Panc1 (cell line): ENCODE measurements at regions not wholly inside any gene's neighbourhood (a gene's known extent, or its start where the extent isn't known, plus 50 kb on each side); places are given as distances from the start of the nearest gene placed in this dataset.

Source experiments
- ATAC-seq: fragments of 200-7000 bp; cut with Tn5 transposase; 2 replicates; pipeline ENCODE4 v1.9.1; 2020; ENCODE audit warnings: mild to moderate bottlenecking, moderate library complexity
- BruUV-seq: library from RNA; stranded (reverse); fragments of 400-500 nt; replicated peaks from 2 replicates; lab custom pipeline; 2021; lab: Mats Ljungman, UMichigan
- CTCF ChIA-PET: fragments of 300-600 bp; sonication (Branson Sonifier 250); formaldehyde crosslinking; loops from one replicate; lab custom pipeline; 2022; ENCODE audit warnings: antibody characterized with exemption; lab: Charles Lee
- POLR2A ChIA-PET: fragments of 300-600 bp; sonication (Branson Sonifier 250); formaldehyde crosslinking; loops from one replicate; lab custom pipeline; 2022; ENCODE audit warnings: antibody characterized with exemption; lab: Charles Lee
- DNase-seq: peaks from one replicate; pipeline ENCODE4 v3.0.0-alpha.2; 2010; ENCODE audit warnings: low read depth, low spot score
- H3K27ac ChIP-seq: 2 replicates; pipeline ENCODE4 v1.5.1; 2011; ENCODE audit warnings: mild to moderate bottlenecking, low read length, inconsistent platforms
- H3K27me3 ChIP-seq: fragments of 200-500 bp; sonication (Bioruptor generic); 2 replicates; pipeline ENCODE4 v1.6.0; 2014; ENCODE audit warnings: low read length, inconsistent platforms; ENCODE audit not compliant: control insufficient read depth, insufficient read depth
- H3K36me3 ChIP-seq: fragments of 200-500 bp; sonication (Bioruptor generic); 2 replicates; pipeline ENCODE4 v1.5.1; 2014; ENCODE audit warnings: inconsistent platforms, mild to moderate bottlenecking, low read length, moderate library complexity; ENCODE audit not compliant: control insufficient read depth, insufficient read depth
- H3K4me1 ChIP-seq: 2 replicates; pipeline ENCODE4 v1.5.1; 2011; ENCODE audit warnings: inconsistent platforms, mild to moderate bottlenecking, low read length, moderate library complexity; ENCODE audit not compliant: control insufficient read depth, insufficient read depth
- H3K4me3 ChIP-seq, 2 experiments: 2 replicates each; pipeline ENCODE4 v1.5.1; 2011 to 2012; ENCODE audit warnings: low read depth in 2 of 2, low read length in 2 of 2, mild to moderate bottlenecking in 2 of 2, inconsistent platforms in 1 of 2, moderate library complexity in 1 of 2
- H3K9me3 ChIP-seq: fragments of 200-500 bp; sonication (Bioruptor generic); 2 replicates; pipeline ENCODE4 v1.5.1; 2014; ENCODE audit warnings: low read depth, mild to moderate bottlenecking, inconsistent platforms, low read length, moderate library complexity; ENCODE audit not compliant: control insufficient read depth, insufficient read depth
- POLR2AphosphoS5 ChIP-seq: IDR thresholded peaks from 2 replicates; pipeline ENCODE4 v1.6.1; 2012; ENCODE audit warnings: mild to moderate bottlenecking, low read depth, low read length, moderate library complexity
- SIN3A ChIP-seq: IDR thresholded peaks from 2 replicates; pipeline ENCODE4 v1.6.1; 2012; ENCODE audit warnings: low read depth, mild to moderate bottlenecking, low read length, moderate library complexity, borderline replicate concordance; ENCODE audit not compliant: insufficient read depth
- TCF7L2 ChIP-seq: IDR thresholded peaks from 2 replicates; pipeline ENCODE4 v1.6.1; 2011; ENCODE audit warnings: mild to moderate bottlenecking, low read depth, low read length, inconsistent platforms
- in situ Hi-C: cut with HindIII; loops from 2 replicates; pipeline ENCODE4 v1.10.0; 2016; ENCODE audit warnings: low sequenced_read_pairs, low pct_unique_long_range_greater_than_20kb
- intact Hi-C: fragments of 100-400 bp; cut with micrococcal nuclease; formaldehyde crosslinking; loops from one replicate; pipeline ENCODE4 v1.10.0; 2022; ENCODE audit not compliant: unreplicated experiment
- TF ChIP-seq, protein P1 (sequence below): fragments of 450-650 bp; IDR thresholded peaks from 2 replicates; pipeline ENCODE4 v1.5.1; 2017; ENCODE audit warnings: mild to moderate bottlenecking
- TF ChIP-seq, protein P2 (sequence below), 2 experiments: IDR thresholded peaks; 2 replicates each; pipeline ENCODE4 v1.6.1; 2011 to 2012; ENCODE audit warnings: low read depth in 2 of 2, control low read depth in 1 of 2, low read length in 1 of 2, mild to moderate bottlenecking in 1 of 2, moderate library complexity in 1 of 2; ENCODE audit not compliant: insufficient read depth in 1 of 2

DNA sequence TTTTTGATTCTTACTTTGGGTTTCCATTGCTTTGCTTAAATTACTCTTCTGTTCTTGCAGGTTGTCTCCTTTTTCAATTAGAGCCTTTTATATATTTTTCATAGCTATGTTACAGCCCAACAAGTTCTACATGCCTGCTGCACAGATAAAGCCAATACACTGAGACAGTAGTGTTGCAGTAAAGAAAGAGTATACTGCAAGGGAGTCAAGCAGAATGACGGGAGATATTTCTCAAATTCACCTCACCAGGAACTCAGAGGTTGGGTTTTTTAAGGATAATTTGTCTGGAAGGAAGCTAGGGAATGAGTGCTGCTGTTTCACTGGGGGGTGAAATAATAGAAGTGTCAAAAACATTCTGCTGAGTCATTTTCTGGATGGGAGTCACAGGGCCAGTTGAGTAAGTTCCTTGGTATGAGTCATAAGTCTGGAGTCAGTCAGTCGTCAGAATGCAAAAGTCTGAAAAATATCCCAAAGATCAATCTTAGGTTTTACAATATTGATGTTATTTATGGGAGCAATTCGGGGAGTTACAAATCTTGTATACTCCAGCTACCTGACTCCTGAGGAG, 193.0 kb upstream of the RGPD4 start:
- Histone ChIP-seq H3K27me3 (no peaks in the 10 kb centered on the region), H3K4me1 (no peaks in the 10 kb centered on the region), H3K9me3 (no peaks in the 10 kb centered on the region), H3K4me3 (no peak overlapping the region), H3K27ac (no peak overlapping the region), H3K36me3 (no peaks in the 10 kb centered on the region)
- ChIA-PET POLR2A (no interaction called here), CTCF (no interaction called here)
- no TSS peak for BruUV-seq
- in situ Hi-C loops: no loop called here
- DNase-seq: no peak
- TF ChIP-seq TCF7L2: no peak
- TF ChIP-seq, protein P1, sequence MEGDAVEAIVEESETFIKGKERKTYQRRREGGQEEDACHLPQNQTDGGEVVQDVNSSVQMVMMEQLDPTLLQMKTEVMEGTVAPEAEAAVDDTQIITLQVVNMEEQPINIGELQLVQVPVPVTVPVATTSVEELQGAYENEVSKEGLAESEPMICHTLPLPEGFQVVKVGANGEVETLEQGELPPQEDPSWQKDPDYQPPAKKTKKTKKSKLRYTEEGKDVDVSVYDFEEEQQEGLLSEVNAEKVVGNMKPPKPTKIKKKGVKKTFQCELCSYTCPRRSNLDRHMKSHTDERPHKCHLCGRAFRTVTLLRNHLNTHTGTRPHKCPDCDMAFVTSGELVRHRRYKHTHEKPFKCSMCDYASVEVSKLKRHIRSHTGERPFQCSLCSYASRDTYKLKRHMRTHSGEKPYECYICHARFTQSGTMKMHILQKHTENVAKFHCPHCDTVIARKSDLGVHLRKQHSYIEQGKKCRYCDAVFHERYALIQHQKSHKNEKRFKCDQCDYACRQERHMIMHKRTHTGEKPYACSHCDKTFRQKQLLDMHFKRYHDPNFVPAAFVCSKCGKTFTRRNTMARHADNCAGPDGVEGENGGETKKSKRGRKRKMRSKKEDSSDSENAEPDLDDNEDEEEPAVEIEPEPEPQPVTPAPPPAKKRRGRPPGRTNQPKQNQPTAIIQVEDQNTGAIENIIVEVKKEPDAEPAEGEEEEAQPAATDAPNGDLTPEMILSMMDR: no peak
- no peak for TF ChIP-seq POLR2AphosphoS5
- TF ChIP-seq, protein P2, sequence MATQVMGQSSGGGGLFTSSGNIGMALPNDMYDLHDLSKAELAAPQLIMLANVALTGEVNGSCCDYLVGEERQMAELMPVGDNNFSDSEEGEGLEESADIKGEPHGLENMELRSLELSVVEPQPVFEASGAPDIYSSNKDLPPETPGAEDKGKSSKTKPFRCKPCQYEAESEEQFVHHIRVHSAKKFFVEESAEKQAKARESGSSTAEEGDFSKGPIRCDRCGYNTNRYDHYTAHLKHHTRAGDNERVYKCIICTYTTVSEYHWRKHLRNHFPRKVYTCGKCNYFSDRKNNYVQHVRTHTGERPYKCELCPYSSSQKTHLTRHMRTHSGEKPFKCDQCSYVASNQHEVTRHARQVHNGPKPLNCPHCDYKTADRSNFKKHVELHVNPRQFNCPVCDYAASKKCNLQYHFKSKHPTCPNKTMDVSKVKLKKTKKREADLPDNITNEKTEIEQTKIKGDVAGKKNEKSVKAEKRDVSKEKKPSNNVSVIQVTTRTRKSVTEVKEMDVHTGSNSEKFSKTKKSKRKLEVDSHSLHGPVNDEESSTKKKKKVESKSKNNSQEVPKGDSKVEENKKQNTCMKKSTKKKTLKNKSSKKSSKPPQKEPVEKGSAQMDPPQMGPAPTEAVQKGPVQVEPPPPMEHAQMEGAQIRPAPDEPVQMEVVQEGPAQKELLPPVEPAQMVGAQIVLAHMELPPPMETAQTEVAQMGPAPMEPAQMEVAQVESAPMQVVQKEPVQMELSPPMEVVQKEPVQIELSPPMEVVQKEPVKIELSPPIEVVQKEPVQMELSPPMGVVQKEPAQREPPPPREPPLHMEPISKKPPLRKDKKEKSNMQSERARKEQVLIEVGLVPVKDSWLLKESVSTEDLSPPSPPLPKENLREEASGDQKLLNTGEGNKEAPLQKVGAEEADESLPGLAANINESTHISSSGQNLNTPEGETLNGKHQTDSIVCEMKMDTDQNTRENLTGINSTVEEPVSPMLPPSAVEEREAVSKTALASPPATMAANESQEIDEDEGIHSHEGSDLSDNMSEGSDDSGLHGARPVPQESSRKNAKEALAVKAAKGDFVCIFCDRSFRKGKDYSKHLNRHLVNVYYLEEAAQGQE (IDR thresholded peaks at IDR 0.05; ENCODE audit: insufficient read depth in 1 of 2, low read depth in 2 of 2, low read length in 1 of 2): no peak
- TF ChIP-seq SIN3A: no peak
- intact Hi-C loops: no loop called here
- no peak for ATAC-seq

DNA sequence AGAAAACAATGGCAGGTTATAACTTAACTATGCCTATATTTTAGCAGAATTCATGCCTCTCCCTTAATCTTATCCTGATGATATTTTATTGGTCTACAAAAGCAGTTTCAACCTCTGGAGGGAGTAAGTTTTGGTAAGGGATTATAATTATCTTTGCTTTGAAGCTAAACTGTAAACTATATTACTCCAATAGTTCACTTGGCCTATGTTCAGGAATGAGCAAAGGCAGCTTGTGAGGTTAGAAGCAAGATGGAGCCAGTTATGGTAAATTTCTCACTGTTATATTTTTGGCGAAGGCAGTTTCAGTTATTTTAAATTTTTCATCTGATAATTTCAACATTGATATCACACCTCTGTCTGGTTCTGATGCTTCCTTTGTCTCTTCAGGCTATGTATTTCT, 192.5 kb upstream of the RGPD4 start:
- Histone ChIP-seq H3K4me1 (no peaks in the 10 kb centered on the region), H3K4me3 (no peak overlapping the region), H3K36me3 (no peaks in the 10 kb centered on the region), H3K27me3 (no peaks in the 10 kb centered on the region), H3K27ac (no peak overlapping the region), H3K9me3 (no peaks in the 10 kb centered on the region)
- intact Hi-C loops: no loop called here
- TF ChIP-seq TCF7L2 (no peak), SIN3A (no peak), POLR2AphosphoS5 (no peak)
- TF ChIP-seq, protein P2 (IDR thresholded peaks at IDR 0.05; ENCODE audit: insufficient read depth in 1 of 2, low read depth in 2 of 2, low read length in 1 of 2): no peak
- TF ChIP-seq, protein P1: no peak
- in situ Hi-C loops: no loop called here
- ChIA-PET POLR2A (no interaction called here), CTCF (no interaction called here)
- BruUV-seq: no TSS peak
- DNase-seq (no peak), ATAC-seq (no peak)
